Stimulated activated effector memory CD8-positive, alpha-beta T cell treated with anti-CD3 and anti-CD28 coated beads, Interleukin-12 subunit alpha, Interleukin-12 subunit beta, amount 100 ng/mL, for 72 hours (primary cell): ENCODE measurements at regions not wholly inside any gene's neighbourhood (a gene's known extent, or its start where the extent isn't known, plus 50 kb on each side); places are given as distances from the start of the nearest gene placed in this dataset.

Experiments used
- ATAC-seq: fragments of 150-1000 bp; cut with Tn5 transposase; 2 replicates; pipeline ENCODE4 v1.10.0; 2021
- DNase-seq, 2 donors: peaks; one replicate each; pipeline ENCODE4 v3.0.0; 2021 to 2022; ENCODE audit warnings: low spot score in 2 of 2
- H3K27ac Mint-ChIP-seq: one replicate; pipeline ENCODE4 v1.8.0; 2022; ENCODE audit warnings: mild to moderate bottlenecking, mixed read lengths
- H3K36me3 Mint-ChIP-seq: one replicate; pipeline ENCODE4 v1.8.0; 2022; ENCODE audit warnings: mild to moderate bottlenecking, mixed read lengths
- H3K4me1 Mint-ChIP-seq: one replicate; pipeline ENCODE4 v1.8.0; 2022; ENCODE audit warnings: mixed read lengths
- H3K4me3 Mint-ChIP-seq: one replicate; pipeline ENCODE4 v1.8.0; 2022; ENCODE audit warnings: mild to moderate bottlenecking, mixed read lengths
- H3K9me3 Mint-ChIP-seq: one replicate; pipeline ENCODE4 v1.8.0; 2022; ENCODE audit warnings: mixed read lengths

DNA sequence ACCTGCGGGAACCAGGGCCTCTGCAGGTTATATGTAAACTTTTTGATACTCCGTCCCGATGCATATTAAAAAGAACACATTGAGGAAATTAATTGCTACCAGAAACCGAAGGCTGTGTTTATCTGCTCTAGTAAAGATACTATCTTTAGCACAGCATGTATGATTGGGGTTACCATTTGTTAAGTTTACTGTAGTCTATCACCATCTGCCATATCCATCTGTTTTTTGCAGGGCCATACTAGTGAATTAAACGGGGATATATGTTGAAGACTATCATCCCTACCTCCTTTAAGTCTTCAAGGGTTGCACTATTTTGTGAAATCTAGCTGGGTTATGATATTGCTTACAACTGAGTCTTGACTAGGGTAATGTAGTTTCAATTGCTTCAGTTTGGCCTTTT, 597.0 kb downstream of the SQOR start:
- Mint-ChIP-seq H3K4me3 (no peak overlapping the region), H3K9me3 (peaks cover 3% of the 10 kb centered on the region), H3K4me1 (no peaks in the 10 kb centered on the region), H3K36me3 (no peaks in the 10 kb centered on the region), H3K27ac (no peak overlapping the region)
- no peak for ATAC-seq
- DNase-seq: no peak

DNA sequence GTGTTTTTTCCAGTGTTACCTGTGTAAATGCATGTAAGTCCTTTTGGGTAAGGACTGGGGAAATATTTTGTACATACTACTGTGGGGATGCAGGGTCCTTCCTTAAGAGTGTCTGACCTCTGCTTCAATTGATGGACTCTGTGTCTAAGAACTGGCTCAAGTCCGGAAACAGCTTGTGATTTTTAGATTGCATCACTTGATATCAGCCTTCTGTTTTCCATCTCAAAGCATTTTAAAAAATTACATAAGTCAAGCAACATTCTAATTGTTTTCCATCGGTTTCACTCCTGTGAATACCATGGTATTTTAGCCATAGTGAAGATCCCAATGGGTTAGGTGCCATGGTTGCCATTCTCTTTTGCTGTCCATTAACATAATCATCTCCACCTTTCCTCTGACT, 597.6 kb downstream of the SQOR start:
- DNase-seq: no peak
- no peaks in the 10 kb centered on the region for H3K36me3 Mint-ChIP-seq
- ATAC-seq: no peak
- H3K4me1 Mint-ChIP-seq: no peaks in the 10 kb centered on the region
- H3K27ac Mint-ChIP-seq: no peak overlapping the region
- H3K4me3 Mint-ChIP-seq: no peak overlapping the region
- peaks cover 3% of the 10 kb centered on the region for H3K9me3 Mint-ChIP-seq

DNA sequence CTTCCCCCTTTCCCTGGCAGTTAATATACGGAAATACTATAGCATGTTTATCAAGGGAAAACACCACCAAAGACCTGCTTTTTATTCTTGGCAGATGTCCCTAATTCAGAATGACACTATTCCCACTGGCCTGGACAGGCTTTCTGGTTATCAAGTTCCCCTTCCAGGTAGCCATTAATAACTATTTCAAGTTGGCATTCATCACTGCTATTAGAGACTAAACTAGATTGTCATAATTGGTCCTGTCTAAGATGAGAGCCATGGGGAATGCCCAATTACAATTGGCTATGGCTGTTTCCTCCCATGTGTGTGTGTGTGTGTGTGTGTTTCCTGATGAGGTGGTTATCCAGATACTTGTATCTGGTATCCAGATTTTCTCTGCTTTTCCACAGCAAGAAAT, 608.1 kb downstream of the SQOR start:
- no peaks in the 10 kb centered on the region for H3K4me1 Mint-ChIP-seq
- ATAC-seq (no peak), DNase-seq (no peak)
- no peak overlapping the region for H3K27ac Mint-ChIP-seq
- H3K9me3 Mint-ChIP-seq: peaks cover 20% of the 10 kb centered on the region
- H3K4me3 Mint-ChIP-seq: no peak overlapping the region
- no peaks in the 10 kb centered on the region for H3K36me3 Mint-ChIP-seq

DNA sequence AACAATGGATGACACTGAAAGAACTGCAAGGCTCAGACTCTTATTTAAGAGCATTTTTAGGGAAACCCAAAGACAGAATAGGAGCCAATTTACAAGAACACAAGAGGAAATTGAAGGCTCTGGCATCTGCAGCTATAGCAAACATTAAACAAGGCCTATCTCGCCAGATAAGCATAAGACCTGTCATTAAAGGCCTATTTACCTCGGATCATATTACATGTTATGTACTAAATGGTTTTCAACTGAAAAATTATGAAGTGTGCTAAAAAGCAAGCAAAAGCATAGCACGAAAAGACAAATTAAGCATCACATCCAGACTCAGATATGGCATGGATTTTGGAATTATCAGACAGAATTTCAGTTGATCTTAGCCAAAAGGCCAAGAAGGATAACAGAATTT, 617.1 kb downstream of the SQOR start:
- no peak overlapping the region for H3K4me3 Mint-ChIP-seq
- H3K36me3 Mint-ChIP-seq: no peaks in the 10 kb centered on the region
- no peaks in the 10 kb centered on the region for H3K4me1 Mint-ChIP-seq
- peaks cover 16% of the 10 kb centered on the region for H3K9me3 Mint-ChIP-seq
- H3K27ac Mint-ChIP-seq: no peak overlapping the region
- DNase-seq (no peak), ATAC-seq (no peak)

DNA sequence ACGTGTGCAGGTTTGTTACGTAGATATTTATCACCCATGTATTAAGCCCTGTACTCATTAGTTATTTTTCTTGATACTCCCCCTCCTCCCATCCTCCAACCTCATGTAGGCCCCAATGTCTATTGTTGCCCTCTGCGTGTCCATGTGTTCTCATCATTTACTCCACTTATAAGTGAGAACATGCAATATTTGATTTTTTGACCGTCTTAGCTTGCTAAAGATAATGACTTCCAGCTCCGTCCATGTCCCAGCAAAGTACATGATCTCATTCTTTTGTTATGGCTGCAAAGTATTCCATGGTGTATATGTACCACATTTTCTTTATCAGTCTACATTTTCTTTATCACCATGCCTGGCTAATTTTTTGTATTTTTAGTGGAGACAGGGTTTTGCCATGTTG, 623.2 kb downstream of the SQOR start:
- ATAC-seq: no peak
- peaks cover 9% of the 10 kb centered on the region for H3K9me3 Mint-ChIP-seq
- H3K4me3 Mint-ChIP-seq: no peak overlapping the region
- no peak for DNase-seq
- H3K27ac Mint-ChIP-seq: no peak overlapping the region
- no peaks in the 10 kb centered on the region for H3K36me3 Mint-ChIP-seq
- no peaks in the 10 kb centered on the region for H3K4me1 Mint-ChIP-seq

DNA sequence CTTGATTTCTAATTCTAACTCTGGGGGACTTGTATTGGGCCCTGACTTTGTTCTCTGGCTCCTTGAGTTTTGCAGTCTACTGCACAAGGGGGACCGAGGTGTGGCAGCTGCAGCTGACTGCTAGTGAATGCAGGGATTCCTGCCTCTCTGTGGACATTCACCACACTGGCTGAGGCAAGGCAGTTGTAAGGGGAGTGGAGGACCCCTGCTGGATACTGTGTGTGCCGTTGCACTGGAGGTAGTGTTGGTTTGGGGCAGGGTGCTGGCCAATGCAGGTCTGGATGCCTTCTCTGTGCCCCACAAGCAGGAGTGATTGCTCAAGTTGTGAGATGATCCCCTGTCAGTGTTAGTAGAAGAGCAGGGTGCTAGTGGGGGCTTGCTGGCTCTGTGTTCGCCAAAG, 626.1 kb downstream of the SQOR start:
- Mint-ChIP-seq H3K36me3 (no peaks in the 10 kb centered on the region), H3K4me3 (no peak overlapping the region), H3K9me3 (peaks cover 7% of the 10 kb centered on the region), H3K27ac (no peak overlapping the region), H3K4me1 (no peaks in the 10 kb centered on the region)
- no peak for ATAC-seq
- DNase-seq: no peak

DNA sequence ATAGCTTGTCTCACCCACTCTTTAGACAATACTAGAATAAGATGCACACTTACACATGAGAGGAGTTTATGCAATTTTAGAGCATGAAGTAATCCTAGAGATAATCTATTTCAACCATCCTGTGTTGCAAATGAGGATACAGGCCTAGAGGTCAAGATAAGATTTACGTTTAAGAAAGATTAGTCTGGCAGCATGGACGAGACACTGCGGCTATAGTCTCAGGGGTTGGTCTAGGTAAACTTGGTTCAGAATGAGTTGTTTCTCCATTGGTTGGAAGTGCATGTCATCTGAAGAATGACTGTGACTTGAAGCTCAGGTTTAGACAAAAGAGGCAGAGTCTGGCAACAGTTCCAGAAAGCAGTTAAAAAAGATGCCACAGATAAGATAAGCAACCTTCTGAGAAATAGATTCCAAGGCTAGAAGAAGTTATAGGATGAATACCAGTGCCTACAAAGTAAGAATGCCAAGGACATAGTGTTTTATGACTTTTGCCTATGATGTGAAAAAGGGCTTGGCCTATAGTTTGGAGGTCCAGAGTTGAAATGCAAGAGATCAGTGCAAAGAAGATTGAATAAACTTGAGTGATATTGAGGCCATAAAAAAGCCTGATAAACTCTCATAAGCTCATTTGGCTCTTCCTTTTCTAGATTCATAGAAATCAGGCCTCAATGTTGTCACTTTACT, 631.0 kb downstream of the SQOR start:
- Mint-ChIP-seq H3K9me3 (peaks cover 3% of the 10 kb centered on the region), H3K36me3 (no peaks in the 10 kb centered on the region), H3K4me1 (no peaks in the 10 kb centered on the region), H3K27ac (no peak overlapping the region), H3K4me3 (no peak overlapping the region)
- DNase-seq (no peak), ATAC-seq (no peak)

DNA sequence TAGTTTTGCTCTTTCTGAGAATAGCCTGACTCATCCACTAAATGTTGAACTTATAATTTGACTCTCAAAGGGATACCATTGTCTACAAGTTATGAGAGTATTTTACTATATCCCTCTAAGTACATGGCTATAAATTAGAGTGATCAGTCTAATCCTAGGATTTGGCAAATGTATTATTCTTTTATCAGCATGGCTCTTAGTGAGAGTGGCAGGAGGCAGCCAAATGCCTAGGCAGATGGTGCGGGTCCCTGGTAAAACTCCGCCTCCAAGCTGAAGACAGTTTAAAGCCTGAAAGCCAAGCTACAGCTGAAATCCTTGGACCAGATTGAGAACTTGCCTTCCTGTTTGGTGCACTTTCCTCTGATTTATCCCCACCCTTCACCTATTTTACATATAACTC, 631.8 kb downstream of the SQOR start:
- no peak for DNase-seq
- no peaks in the 10 kb centered on the region for H3K4me1 Mint-ChIP-seq
- no peaks in the 10 kb centered on the region for H3K36me3 Mint-ChIP-seq
- no peak overlapping the region for H3K4me3 Mint-ChIP-seq
- no peak for ATAC-seq
- peaks cover 3% of the 10 kb centered on the region for H3K9me3 Mint-ChIP-seq
- no peak overlapping the region for H3K27ac Mint-ChIP-seq

DNA sequence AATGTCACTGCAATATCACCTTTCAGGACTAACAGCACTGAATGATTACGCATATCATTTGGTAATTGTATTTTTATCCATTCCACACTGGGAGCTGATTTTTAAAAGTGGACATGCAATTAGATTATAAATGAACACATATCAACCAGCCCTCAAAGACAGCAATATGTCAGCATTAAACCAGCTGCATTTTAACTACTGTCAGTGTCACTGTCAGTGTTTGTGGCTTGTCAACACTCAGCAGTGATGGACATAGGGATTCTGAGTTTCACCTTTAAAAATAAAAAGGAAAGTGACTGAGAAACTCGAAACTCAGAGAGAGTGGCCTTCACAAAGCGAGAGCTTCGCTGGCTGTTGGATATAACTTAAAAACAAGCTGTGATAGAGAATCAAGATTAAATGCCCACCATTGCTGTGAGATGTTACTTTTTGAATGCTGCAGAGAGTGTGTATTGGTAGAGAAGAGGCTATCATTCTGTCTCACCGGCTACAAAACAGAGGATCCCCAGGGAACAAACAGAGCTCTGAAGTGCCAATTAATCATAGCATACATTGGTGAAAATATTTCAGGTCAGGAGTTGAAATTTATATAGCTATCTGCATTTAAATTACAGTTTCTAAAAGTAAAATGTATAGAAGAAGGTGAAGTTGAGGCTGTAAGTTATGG, 635.8 kb downstream of the SQOR start:
- no peak for ATAC-seq
- Mint-ChIP-seq H3K9me3 (peaks cover 3% of the 10 kb centered on the region), H3K4me1 (no peaks in the 10 kb centered on the region)

DNA sequence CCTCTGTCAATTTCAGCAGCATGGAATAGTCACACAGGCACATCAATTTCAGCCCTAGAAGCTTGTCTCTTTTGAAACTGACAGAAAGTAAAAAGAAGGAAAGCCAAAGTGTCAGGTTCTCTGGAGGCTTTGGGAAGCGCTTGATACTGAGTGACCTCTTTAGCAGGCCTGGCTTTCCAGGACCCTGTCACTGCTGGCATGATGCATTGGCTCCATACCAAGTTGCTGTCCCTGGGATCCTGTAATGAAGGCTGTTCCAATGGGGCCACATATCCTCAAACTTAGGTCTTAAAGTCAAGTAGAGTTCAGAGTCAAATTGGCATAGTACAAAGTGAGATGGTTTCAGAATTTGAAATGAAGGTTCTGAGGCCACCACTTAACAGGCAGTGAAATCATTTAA, 640.9 kb downstream of the SQOR start:
- Mint-ChIP-seq H3K27ac (no peak overlapping the region), H3K9me3 (peaks cover 6% of the 10 kb centered on the region), H3K36me3 (no peaks in the 10 kb centered on the region), H3K4me3 (no peak overlapping the region), H3K4me1 (no peaks in the 10 kb centered on the region)
- ATAC-seq (no peak), DNase-seq (no peak)

More for the DNA sequence above, 635.8 kb downstream of the SQOR start:
- no peak for DNase-seq
- no peaks in the 10 kb centered on the region for H3K36me3 Mint-ChIP-seq
- no peak overlapping the region for H3K4me3 Mint-ChIP-seq
- H3K27ac Mint-ChIP-seq: no peak overlapping the region

DNA sequence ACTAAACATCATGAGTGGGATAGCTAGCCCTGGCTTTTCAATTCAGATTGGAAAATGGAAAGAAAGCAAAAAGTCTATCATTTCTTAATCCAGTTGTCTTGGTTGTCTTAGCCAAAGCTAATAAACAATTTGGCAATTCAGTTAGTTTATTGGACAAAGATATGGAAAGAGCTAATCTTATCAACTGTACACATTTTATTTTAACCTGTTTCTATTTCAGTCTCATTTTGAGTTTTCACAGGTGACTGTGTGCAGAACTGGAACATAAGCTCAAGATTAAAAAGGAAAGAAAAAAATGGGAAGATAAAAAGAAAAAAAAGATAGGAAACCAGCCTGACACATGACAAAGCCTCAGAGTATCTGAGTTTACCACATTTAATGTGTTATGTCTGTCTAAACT, 642.6 kb downstream of the SQOR start:
- Mint-ChIP-seq H3K4me1 (no peaks in the 10 kb centered on the region), H3K36me3 (no peaks in the 10 kb centered on the region), H3K4me3 (no peak overlapping the region), H3K9me3 (peaks cover 9% of the 10 kb centered on the region), H3K27ac (no peak overlapping the region)
- no peak for DNase-seq
- no peak for ATAC-seq

DNA sequence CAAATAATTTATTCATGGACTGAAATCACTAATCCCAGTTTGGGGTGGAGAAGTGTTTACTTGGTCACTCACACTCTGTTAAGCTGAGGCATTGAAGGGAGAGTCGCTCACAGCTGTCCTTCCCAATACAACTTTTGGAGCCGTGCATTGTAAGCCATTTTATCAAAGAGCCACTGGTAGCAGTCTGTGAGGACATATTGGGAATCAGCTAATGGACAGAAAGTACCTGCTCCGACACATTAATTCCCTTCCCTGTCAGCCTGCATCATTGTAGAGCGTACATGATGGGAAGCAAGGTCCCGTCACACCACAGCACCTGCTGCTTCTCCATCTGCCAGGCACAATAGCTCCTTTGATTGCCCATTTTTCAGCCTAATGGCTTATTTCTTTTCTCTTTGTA, 643.2 kb downstream of the SQOR start:
- no peaks in the 10 kb centered on the region for H3K4me1 Mint-ChIP-seq
- no peak overlapping the region for H3K4me3 Mint-ChIP-seq
- H3K9me3 Mint-ChIP-seq: peaks cover 7% of the 10 kb centered on the region
- no peak for DNase-seq
- H3K36me3 Mint-ChIP-seq: no peaks in the 10 kb centered on the region
- H3K27ac Mint-ChIP-seq: no peak overlapping the region
- ATAC-seq: no peak

DNA sequence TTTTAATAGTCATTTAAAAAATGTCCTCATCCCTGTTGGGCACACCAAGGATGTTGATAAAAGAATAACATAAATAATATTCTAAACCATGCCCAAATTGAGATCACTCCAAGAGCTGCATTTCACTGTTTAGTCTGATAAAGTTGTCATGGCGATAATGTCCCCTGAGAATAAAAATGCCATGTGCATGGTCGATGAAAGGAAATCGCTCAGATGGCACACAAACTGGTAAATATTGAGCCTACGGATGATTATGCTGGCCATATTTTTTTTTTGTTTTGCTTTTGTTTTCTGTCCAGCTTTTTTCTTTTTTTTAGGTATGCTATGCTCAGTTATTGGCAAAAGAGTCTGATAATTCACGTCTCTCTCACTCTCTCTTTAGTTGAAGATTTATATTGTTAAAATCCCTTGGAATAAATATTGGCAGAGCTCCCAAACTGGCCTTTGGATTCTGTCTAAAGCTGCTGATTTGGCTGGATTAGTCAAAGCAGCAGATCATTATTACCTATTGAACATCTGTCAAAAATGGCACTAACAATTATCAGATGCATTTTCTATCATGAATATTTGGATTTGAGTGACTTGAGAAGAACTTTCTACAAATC, 643.8 kb downstream of the SQOR start:
- H3K4me3 Mint-ChIP-seq: no peak overlapping the region
- no peaks in the 10 kb centered on the region for H3K4me1 Mint-ChIP-seq
- ATAC-seq: no peak
- peaks cover 7% of the 10 kb centered on the region for H3K9me3 Mint-ChIP-seq
- no peak overlapping the region for H3K27ac Mint-ChIP-seq
- DNase-seq: no peak
- no peaks in the 10 kb centered on the region for H3K36me3 Mint-ChIP-seq

DNA sequence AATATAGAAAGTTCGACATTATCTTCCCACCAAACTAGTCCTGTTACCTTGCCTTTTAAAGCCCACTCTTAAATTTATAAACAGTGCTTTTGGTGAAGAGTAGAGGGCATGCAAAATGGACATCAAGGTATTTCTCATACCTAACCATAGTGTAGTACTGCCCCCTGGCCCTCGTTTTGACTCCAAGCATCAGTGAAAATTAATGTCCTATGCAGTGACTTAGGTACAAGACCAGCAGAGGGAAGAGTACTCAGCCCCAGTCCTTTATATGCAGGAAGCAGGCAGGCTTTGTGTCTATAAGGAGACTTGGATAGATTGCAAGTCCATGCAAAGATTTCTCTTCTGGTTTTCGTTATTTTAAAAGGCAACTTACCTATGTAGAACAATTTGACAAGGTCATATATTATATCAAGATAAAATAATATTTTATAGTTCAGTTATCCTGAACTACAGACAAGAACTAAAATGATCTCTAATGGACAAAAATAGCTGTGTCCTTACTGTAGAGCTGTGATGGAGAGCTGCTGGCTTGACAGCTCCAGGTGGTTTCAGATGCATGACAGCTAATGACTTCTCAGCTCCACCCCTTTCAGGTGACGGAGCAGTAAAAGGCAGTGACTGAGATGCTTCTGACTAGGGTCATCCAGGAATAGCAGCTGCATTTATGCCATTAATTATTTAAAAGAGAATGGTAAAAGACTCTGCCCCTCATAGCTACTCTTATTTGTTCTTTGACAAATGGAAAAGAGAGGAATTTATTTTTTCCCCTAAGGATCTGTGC, 646.1 kb downstream of the SQOR start:
- Mint-ChIP-seq H3K4me3 (no peak overlapping the region), H3K9me3 (peaks cover 7% of the 10 kb centered on the region), H3K4me1 (no peaks in the 10 kb centered on the region), H3K36me3 (no peaks in the 10 kb centered on the region), H3K27ac (no peak overlapping the region)
- ATAC-seq (no peak), DNase-seq (no peak)

DNA sequence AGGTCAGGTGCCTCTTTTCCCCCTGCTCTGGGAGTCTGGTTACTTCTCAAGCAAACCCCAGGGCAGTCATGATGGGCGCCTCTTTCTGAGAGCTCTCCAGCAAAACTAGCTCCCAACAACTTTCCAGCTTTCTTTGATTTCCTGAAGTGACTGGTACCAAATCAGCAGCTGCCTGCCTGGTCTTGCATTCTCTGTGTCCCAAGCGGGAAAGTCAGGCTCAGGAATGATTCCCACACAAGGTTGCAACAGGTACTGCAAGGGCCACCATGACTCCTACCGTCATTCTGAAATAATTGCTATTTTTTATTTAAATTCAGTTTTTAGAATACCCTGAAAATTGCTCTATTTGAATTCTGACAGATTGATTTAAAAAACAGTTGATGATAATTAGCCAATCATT, 658.7 kb downstream of the SQOR start:
- H3K4me1 Mint-ChIP-seq: no peaks in the 10 kb centered on the region

DNA sequence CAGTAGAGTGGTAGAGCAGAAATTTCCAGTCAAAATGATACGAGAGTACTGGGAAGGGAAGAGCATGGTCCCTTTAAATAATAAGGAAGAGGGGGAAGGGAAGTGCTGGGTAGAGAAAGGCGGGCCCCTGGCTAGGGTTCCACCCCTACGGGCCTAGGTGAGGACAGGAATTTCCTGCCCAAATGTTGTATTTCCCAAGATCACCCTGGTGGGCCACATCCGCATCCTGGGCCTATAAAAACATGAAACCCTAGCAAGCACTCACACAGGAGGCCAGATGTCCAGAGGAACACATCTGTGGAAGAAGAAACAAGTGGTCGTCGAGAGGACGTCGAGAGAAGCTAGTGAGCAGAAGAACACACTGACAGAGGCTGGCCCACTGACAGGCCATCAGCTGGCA, 661.2 kb downstream of the SQOR start:
- Mint-ChIP-seq H3K4me3 (no peak overlapping the region), H3K4me1 (no peaks in the 10 kb centered on the region), H3K36me3 (no peaks in the 10 kb centered on the region), H3K9me3 (peaks cover 4% of the 10 kb centered on the region), H3K27ac (no peak overlapping the region)
- DNase-seq: no peak
- no peak for ATAC-seq

More for the DNA sequence above, 658.7 kb downstream of the SQOR start:
- H3K9me3 Mint-ChIP-seq: peaks cover 8% of the 10 kb centered on the region
- no peak overlapping the region for H3K27ac Mint-ChIP-seq
- no peak overlapping the region for H3K4me3 Mint-ChIP-seq
- no peaks in the 10 kb centered on the region for H3K36me3 Mint-ChIP-seq
- DNase-seq (no peak), ATAC-seq (no peak)
